ENCODE measurements at regions not wholly inside any gene's neighbourhood (a gene's known extent, or its start where the extent isn't known, plus 50 kb on each side); places are given as distances from the start of the nearest gene placed in this dataset.
"Not testable (repeated sequence)": the region's sequence is repeated elsewhere in the genome, so short reads cannot be mapped to it uniquely, and the experiment has no call there.

DNA sequence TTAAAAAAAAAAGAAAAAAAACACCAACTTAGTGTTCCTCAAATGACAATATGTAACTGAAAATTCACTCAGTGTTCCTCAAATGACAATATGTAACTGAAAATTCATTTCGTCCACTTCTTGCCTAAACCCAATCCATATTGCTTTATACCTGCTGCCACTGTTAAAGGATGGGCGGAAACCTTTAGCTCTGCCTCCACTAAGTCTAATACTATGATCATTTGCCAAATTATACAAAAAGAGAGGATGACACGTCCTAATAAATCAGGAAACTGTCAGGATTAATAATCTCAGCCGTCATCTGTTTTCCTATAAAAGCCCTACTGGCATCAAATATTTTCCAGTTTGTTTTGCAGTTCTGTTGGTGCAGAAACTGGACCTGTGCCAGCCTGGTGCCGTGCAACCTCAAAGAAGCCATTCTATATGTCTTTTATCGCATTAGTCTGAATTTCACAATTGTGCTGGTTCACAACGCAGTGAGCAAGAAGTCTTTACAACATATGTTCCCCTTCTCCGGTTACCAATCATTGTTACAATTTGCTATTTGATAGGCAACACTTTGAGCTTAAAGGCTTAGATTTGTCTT is 160.4 kb upstream of the KCNH8 start:
- no peak for DNase-seq

DNA sequence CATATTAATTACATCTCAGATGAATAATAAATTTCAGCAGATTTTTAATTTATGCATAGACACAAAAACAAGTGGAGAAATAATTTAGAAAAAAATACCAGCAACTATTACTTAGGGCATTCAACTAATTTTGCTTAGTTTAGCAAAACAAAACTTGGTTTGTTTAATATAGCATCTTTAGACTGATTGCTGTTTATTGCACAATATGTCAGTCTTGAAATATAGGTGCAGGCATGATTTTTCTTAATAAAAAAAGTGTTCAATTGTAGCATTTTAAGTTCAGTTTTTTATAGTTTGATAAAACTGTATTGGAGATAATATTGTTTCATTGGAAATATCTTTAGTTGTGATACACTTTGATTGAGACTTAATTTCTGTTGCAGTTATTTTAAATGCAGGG is 161.2 kb upstream of the KCNH8 start:
- no peak for DNase-seq

DNA sequence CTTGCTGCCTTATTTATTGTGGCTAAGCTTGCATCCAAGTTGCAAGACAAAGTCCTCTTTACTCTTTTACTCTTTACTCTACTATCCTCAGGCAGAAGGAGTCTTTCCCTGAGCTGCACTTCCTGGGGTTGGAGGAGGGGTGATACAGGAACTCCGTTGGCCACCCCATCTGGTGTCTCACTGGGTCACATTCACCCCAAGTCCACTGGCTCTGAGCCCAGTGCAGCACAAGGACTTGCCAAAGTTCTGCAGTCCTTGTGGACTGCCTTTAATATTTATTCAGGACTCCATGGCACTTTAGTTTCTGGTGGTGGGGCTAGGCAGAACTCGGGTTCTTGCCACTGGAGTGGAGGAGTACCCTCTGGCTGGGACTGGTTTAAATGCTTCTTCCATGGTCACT is 165.4 kb upstream of the KCNH8 start:
- no peak for DNase-seq

- not testable (repeated sequence) for DNase-seq
These were observed 172.2 kb upstream of the KCNH8 start for GRCh38 chr3:18976102-18976501.

GRCh38 chr3:18968120-18968519 is 180.2 kb upstream of the KCNH8 start:
- DNase-seq = no peak

DNA sequence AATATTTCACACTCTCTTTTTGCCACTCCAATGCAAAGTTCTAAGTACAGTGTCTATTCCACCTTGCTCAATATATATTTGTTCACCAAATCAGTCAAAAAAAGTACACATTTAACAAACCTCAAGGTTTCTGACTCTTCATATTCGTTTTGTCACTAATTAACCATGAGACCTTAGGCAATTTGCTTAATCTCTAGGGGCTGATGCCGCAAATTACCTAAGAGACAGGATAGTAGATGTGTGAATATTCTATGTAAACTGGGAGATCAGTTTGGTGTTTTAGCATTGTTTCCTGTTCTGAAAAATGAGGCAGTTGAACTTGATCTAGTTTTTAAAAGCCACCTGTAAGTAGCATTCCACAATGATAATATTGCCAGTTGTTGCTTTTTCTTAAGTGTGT is 182.5 kb upstream of the KCNH8 start:
- no peak for DNase-seq

GRCh38 chr3:18964640-18965039 is 183.7 kb upstream of the KCNH8 start:
- no peak for DNase-seq

GRCh38 chr3:18951333-18951732 is 197.0 kb upstream of the KCNH8 start:
- DNase-seq = no peak

GRCh38 chr3:18946524-18946923 is 201.8 kb upstream of the KCNH8 start:
- no peak for DNase-seq

GRCh38 chr3:18937574-18937973 is 210.7 kb upstream of the KCNH8 start:
- DNase-seq = no peak

- no peak for DNase-seq
These were observed 229.2 kb upstream of the KCNH8 start for GRCh38 chr3:18919158-18919557.

DNA sequence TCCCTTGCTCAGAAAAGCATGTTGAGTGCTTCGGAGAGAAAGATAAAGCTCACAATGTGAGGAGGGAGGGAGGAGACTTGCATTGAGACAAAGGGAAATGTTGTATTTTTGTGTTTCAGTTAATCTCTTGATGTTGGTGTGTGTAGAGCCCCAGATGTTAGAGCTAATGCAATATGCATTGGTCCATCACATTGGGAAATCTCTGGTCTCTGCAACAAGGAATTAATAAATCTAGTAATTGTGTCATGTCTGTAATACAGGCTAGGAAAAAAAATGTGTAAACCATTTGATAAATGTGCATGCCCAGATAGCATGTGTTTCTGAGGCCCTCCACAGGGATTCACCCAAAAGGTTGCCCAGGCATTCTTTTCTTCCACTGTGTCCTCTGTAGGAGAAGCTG is 230.4 kb upstream of the KCNH8 start:
- no peak for DNase-seq

DNA sequence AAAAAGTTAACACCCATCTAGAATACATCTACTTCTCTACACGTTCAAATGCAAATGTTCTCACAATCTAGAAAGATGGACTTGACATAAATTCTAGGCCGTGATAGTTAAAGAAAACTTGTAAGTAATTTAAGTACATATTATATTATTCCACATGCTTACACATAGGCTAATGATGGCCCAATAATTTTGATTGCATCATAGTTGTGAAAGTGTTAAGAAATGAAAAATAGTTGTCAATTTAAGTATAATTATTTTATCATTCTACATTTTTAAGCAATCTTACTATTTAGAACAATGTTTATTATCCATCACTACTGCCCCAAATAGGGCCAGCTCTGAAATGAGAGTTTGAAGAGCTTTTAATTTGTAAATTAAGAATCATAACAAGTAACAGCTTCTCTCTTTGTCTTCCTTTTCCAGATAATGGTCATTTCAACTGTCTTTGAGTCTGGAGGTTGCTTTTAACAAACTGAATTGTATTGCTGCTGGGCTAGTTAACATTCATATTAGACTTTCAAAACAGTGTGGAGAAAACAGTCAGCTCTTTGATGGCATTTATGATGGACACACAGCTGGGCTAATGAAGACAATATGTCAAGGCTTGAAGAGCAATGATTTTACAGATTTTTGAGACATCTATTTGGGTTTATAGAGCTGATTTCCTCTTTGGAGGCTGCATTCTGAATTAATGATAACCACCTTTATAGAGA is 246.1 kb upstream of the KCNH8 start:
- DNase-seq = no peak

DNA sequence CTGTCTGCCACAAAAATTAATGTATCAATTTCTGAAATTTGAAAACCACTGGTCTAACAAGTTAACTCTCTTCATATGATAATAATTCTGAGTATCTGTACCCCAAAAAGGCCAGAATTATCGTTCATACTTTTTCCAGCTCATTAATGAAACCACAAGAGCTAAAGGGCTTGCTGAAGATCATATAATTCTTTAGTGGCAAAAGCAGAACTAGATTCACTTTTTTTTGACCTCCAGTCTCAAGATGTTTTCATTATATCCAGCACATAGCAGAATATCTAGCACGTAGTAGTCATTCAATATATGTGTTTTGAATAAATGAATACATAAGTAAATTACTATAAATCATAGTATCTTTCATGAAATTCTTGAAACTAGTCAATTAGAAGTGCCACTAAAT is 246.7 kb upstream of the KCNH8 start:
- no peak for DNase-seq

DNA sequence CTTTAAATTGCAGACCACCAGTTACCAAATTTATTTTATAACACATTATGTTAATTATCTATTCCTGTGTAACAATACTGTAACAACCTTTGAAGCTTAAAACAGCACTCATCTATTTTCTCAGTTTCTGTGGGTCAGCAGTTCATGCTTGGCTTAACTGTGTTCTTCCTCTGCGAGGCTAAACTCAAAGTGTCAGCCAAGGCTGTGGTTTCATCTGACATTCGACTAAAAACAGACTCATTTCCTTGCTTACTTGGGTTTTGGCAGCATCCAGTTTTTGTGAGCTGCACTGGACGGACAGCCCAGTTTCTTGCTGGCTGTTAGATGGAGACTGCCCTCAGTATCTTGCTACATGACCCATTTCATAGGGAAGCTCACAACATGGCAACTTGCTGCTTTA is 247.3 kb upstream of the KCNH8 start:
- DNase-seq = no peak

GRCh38 chr3:18898911-18899310 is 249.4 kb upstream of the KCNH8 start:
- no peak for DNase-seq

- no peak for DNase-seq
These were observed 255.6 kb upstream of the KCNH8 start for GRCh38 chr3:18892756-18893155.

DNA sequence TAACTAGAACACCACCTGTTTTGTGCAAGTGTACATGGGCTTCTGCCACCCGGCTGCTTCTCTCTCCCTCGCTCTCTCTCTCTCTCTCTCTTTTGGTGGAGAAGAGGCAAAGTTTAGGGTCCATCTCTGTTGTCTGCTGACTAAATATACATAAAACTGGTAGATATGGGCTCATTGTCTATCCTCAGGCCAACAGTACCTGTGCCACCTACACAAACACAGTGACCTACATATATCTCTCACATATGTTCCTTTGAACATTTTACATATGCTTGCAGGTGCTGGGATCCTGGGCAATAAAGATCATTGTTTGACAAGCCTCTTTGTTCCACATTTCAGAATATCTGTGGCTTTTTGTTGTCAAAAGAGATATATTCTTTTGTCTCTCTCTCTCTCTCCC is 256.3 kb upstream of the KCNH8 start:
- DNase-seq = no peak

DNA sequence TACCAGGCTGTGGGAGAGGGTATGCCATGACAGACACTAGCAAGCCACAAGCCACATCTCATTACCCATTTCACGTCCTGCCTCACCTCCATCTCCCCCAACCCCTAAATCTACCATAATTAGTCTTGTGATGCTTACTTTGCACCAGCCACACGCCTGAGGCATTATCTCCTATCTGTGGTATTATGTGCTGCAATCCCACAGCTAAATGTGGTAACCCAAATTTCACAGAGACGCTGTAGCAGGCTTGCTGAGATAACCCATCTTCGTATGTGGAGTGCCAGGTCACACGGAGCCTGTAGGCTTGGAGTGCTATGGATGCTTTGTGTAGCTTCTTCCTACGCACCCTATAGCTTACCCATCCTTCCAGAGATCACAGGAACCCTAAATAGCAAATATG is 256.7 kb upstream of the KCNH8 start:
- DNase-seq = no peak

DNA sequence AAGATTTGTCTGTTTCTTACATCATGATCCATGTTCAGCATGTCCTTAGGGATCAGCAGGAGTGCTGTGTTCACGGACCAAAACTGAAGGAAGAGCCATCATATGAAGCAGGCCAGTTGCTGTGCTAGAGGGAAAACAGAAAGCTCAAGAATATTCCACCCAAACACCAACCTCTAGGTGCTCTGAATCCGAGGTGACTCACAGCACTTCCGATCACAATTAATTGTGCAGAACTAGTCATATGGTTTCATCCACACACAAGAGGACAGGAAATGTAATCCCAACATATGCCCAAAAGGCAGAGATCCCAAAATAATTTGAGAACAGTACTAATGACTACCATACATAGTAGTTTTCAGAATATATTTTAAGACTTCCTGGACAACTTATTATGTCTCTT is 257.9 kb upstream of the KCNH8 start:
- no peak for DNase-seq

DNA sequence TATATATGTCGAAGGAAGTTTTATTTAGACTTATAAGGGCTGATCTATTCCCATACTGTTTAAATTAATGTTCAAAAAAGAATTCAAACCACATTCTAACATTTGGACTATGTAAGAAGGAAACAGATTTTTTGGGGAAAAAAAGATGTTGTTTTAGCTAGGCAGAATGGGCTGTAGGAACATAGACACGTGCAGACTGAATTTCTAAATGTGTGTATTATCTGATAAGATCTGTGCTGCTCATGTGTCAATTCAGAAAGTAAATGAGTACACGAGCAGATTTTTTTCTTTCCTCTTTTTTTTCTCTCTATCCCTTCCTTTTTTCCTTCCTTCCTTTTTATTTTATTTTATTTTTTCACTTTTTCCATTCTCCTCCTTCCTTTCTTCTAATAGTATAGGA is 259.5 kb upstream of the KCNH8 start:
- no peak for DNase-seq

GRCh38 chr3:18888370-18888769 is 259.9 kb upstream of the KCNH8 start:
- DNase-seq = no peak

- no peak for DNase-seq
These were observed 262.0 kb upstream of the KCNH8 start for GRCh38 chr3:18886331-18886730.

DNA sequence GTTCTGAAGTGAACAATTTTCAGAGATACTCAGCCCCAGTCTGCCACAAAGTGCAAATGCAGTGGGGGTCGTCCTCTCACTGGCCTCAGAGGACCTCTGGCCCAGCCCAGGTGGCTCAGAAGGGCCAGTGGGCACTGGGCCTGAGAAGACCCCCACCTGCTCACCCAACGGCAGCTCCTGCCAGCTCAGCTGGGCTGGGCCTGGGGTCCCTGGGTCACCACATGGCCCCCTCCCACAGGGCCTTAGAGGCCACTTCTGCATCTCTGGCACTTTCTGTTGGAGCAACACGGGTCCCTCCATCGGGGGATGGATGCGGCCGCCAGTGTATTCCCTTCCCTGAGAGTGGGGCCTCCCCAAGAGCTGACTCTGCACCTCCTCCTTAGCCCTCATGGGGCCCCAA is 262.7 kb upstream of the KCNH8 start:
- DNase-seq = no peak

- DNase-seq = no peak
These were observed 264.7 kb upstream of the KCNH8 start for GRCh38 chr3:18883571-18883970.
